Ascending aorta (tissue), 2 donors: ENCODE measurements at regions not wholly inside any gene's neighbourhood (a gene's known extent, or its start where the extent isn't known, plus 50 kb on each side); places are given as distances from the start of the nearest gene placed in this dataset.
"Not testable (repeated sequence)": the region's sequence is repeated elsewhere in the genome, so short reads cannot be mapped to it uniquely, and the experiment has no call there.

ENCODE experiments used
- DNase-seq, 2 donors: peaks; one replicate each; pipeline ENCODE4 v3.0.0-alpha.2; 2019; ENCODE audit warnings: low spot score in 2 of 2
- H3K27ac ChIP-seq, 2 donors: fragments of 200-600 bp; sonication (generic); one replicate each; pipeline ENCODE4 v1.5.1; 2016 to 2017; ENCODE audit warnings: mild to moderate bottlenecking in 1 of 2
- H3K27me3 ChIP-seq: fragments of 200-600 bp; sonication (generic); one replicate; pipeline ENCODE4 v1.5.1; 2017
- H3K36me3 ChIP-seq, 2 donors: fragments of 200-600 bp; sonication (generic); one replicate each; pipeline ENCODE4 v1.5.1; 2016
- H3K4me1 ChIP-seq, 2 donors: fragments of 200-600 bp; sonication (generic); one replicate each; pipeline ENCODE4 v1.5.1; 2016 to 2017; ENCODE audit warnings: mild to moderate bottlenecking in 1 of 2
- H3K4me3 ChIP-seq, 2 donors: fragments of 200-600 bp; sonication (generic); one replicate each; pipeline ENCODE4 v1.5.1; 2016 to 2017; ENCODE audit warnings: mild to moderate bottlenecking in 1 of 2
- H3K9me3 ChIP-seq, 2 donors: fragments of 200-600 bp; sonication (generic); one replicate each; pipeline ENCODE4 v1.5.1; 2016
- intact Hi-C: fragments of 100-400 bp; cut with DNase I; formaldehyde crosslinking; loops from one replicate; pipeline ENCODE4 v1.15.1; 2023
- TF ChIP-seq, protein P1 (sequence below), 3 experiments: fragments of 200-600 bp in 2 of 3; fragments of 450-650 bp in 1 of 3; sonication (generic) in 2 of 3; IDR thresholded peaks; one replicate each; pipeline ENCODE4 v1.5.1; 2016 to 2019; ENCODE audit warnings: antibody characterized with exemption in 3 of 3, mild to moderate bottlenecking in 1 of 3, moderate library complexity in 1 of 3

GRCh38 chr6:15816661-15817060 is 153.8 kb upstream of the DTNBP1 start:
- no peak for DNase-seq
- no peaks in the 10 kb centered on the region for H3K36me3 ChIP-seq
- TF ChIP-seq, protein P1, sequence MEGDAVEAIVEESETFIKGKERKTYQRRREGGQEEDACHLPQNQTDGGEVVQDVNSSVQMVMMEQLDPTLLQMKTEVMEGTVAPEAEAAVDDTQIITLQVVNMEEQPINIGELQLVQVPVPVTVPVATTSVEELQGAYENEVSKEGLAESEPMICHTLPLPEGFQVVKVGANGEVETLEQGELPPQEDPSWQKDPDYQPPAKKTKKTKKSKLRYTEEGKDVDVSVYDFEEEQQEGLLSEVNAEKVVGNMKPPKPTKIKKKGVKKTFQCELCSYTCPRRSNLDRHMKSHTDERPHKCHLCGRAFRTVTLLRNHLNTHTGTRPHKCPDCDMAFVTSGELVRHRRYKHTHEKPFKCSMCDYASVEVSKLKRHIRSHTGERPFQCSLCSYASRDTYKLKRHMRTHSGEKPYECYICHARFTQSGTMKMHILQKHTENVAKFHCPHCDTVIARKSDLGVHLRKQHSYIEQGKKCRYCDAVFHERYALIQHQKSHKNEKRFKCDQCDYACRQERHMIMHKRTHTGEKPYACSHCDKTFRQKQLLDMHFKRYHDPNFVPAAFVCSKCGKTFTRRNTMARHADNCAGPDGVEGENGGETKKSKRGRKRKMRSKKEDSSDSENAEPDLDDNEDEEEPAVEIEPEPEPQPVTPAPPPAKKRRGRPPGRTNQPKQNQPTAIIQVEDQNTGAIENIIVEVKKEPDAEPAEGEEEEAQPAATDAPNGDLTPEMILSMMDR (IDR thresholded peaks at IDR 0.05), result no peak
- H3K4me3 ChIP-seq, result no peak overlapping the region
- no peaks in the 10 kb centered on the region for H3K27me3 ChIP-seq
- no peak overlapping the region for H3K27ac ChIP-seq
- intact Hi-C loops, result no loop called here
- no peaks in the 10 kb centered on the region for H3K4me1 ChIP-seq
- H3K9me3 ChIP-seq, result no peaks in the 10 kb centered on the region

DNA sequence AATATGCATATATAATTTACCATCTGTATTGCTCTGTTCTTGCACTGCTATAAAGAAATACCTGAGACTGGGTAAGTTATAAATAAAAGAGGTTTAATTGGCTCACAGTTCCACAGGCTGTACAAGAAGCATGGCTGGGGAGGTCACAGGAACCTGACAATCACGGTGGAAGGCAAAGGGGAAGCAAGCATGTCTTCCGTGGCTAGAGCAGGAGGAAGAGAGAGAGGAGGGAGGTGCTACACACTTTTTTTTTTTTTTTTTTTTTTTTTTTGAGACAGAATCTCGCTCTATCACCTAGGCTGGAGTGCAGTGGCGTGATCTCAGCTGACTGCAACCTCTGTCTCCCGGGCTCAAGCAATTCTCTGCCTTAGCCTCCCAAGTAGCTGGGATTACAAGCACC is 150.9 kb upstream of the DTNBP1 start:
- intact Hi-C loops, DNase-seq, H3K27ac ChIP-seq, H3K9me3 ChIP-seq, H3K4me1 ChIP-seq, H3K27me3 ChIP-seq, H3K36me3 ChIP-seq, H3K4me3 ChIP-seq: not testable (repeated sequence)

- H3K27me3 ChIP-seq, result no peaks in the 10 kb centered on the region
- no peak overlapping the region for H3K4me3 ChIP-seq
- no peaks in the 10 kb centered on the region for H3K9me3 ChIP-seq
- TF ChIP-seq, protein P1 (IDR thresholded peaks at IDR 0.05), result no peak
- no peak overlapping the region for H3K27ac ChIP-seq
- intact Hi-C loops, result no loop called here
- H3K36me3 ChIP-seq, result no peaks in the 10 kb centered on the region
- DNase-seq, result no peak
- no peaks in the 10 kb centered on the region for H3K4me1 ChIP-seq
Measured at GRCh38 chr6:15811107-15811506, 148.3 kb upstream of the DTNBP1 start.

- H3K9me3 ChIP-seq, result no peaks in the 10 kb centered on the region
- intact Hi-C loops, result no loop called here
- no peaks in the 10 kb centered on the region for H3K4me1 ChIP-seq
- no peak overlapping the region for H3K27ac ChIP-seq
- TF ChIP-seq, protein P1 (IDR thresholded peaks at IDR 0.05), result no peak
- no peak overlapping the region for H3K4me3 ChIP-seq
- no peaks in the 10 kb centered on the region for H3K27me3 ChIP-seq
- no peak for DNase-seq
- no peaks in the 10 kb centered on the region for H3K36me3 ChIP-seq
Measured at GRCh38 chr6:15810618-15811017, 147.8 kb upstream of the DTNBP1 start.

DNA sequence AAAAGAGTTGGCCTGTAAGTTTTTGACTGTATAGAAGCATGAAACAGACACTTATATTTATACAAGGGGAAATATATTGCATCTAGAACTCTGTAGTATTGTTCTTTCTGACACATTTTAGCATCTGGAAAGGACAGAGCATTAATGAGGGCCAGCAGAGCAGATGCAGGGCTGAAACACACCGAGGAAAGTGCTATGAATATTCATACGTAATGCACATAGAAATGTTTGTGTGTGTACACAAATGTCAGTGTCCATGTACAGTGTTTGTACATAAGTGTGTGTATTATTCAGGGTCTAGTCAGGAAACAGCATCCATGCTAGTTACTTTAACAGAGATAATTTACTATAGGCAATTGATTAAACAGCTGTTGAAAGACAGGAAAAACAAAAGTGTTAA is 146.5 kb upstream of the DTNBP1 start:
- Histone ChIP-seq H3K4me1 (no peaks in the 10 kb centered on the region), H3K27me3 (no peaks in the 10 kb centered on the region), H3K4me3 (no peak overlapping the region), H3K9me3 (no peaks in the 10 kb centered on the region), H3K36me3 (no peaks in the 10 kb centered on the region), H3K27ac (no peak overlapping the region)
- TF ChIP-seq, protein P1 (IDR thresholded peaks at IDR 0.05), result no peak
- no peak for DNase-seq
- intact Hi-C loops, result no loop called here

DNA sequence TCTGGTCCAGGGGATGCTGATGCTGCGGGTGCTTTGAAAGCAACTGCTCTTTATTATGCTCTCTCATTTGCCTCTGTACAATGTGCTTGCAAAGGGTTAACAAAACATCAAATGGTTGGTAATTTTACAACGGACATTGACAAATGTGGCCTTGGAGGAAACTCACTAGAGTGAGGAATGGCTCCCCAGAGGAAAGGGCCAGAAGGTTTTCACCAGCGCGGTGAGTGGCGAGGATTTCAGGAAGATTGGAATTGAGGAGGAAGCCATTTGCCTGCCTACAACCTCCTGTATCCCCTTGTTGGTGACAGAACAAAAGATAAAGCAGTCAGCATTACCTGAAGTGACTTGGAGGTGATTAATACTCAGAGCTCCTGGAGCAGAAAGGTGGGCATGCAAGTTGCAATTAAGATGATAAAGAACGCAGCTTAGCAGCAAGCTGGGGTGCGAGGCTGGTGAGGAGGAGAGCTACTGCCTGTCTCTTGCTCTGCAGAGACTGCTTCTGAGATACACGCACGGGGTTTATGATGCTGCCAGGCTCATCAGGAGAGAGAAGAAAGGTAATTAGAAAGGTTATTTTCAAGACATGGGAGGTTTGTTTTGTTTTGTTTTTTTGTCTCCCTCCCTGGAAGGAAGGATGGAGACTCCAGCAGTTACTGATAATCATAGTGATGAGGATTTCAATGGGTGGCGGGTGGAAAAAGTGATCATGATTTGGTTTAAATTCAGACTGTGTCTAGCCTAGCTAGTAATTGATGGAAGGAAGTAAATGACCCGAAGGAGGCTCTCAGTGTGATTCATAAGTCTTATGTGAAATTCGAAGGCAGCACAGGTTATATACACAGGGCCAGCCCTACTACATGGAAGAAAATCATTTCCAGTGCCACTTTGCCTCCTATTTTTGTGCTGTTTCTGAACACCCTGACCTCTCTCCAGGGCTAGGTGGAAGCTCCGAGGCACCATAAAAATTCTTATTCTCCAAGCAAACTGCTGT is 141.6 kb upstream of the DTNBP1 start:
- Histone ChIP-seq H3K4me3 (no peak overlapping the region), H3K36me3 (no peaks in the 10 kb centered on the region), H3K9me3 (no peaks in the 10 kb centered on the region), H3K27ac (no peak overlapping the region), H3K27me3 (no peaks in the 10 kb centered on the region), H3K4me1 (no peaks in the 10 kb centered on the region)
- no peak for DNase-seq
- TF ChIP-seq, protein P1 (IDR thresholded peaks at IDR 0.05), result no peak
- intact Hi-C loops, result no loop called here
